H9 (cell line): ENCODE measurements at regions not wholly inside any gene's neighbourhood (a gene's known extent, or its start where the extent isn't known, plus 50 kb on each side); places are given as distances from the start of the nearest gene placed in this dataset.

ENCODE experiments used
- DNase-seq: peaks from one replicate; pipeline ENCODE4 v3.0.0-alpha.2; 2017
- H2AFZ ChIP-seq: one replicate; pipeline ENCODE4 v1.6.1; 2013; ENCODE audit warnings: mild to moderate bottlenecking, low read length, control low read depth, moderate library complexity
- H2AK5ac ChIP-seq: 2 replicates; pipeline ENCODE4 v1.6.1; 2013; ENCODE audit warnings: low read length, control low read depth, mixed read lengths; ENCODE audit not compliant: insufficient read length
- H2BK120ac ChIP-seq: one replicate; pipeline ENCODE4 v1.6.1; 2013; ENCODE audit warnings: low read depth, mild to moderate bottlenecking, low read length, control low read depth, inconsistent platforms; ENCODE audit not compliant: poor library complexity, severe bottlenecking
- H2BK12ac ChIP-seq: 2 replicates; pipeline ENCODE4 v1.6.1; 2013; ENCODE audit warnings: low read length, control low read depth, mixed read lengths, low read depth; ENCODE audit not compliant: insufficient read length
- H2BK15ac ChIP-seq: 2 replicates; pipeline ENCODE4 v1.6.1; 2013; ENCODE audit warnings: low read depth, low read length, control low read depth
- H2BK20ac ChIP-seq: one replicate; pipeline ENCODE4 v1.6.1; 2013; ENCODE audit warnings: low read depth, mild to moderate bottlenecking, low read length, control low read depth, inconsistent platforms; ENCODE audit not compliant: poor library complexity, severe bottlenecking
- H2BK5ac ChIP-seq: 2 replicates; pipeline ENCODE4 v1.6.1; 2013; ENCODE audit warnings: low read length, control low read depth, mixed read lengths; ENCODE audit not compliant: insufficient read length
- H3K14ac ChIP-seq: 2 replicates; pipeline ENCODE4 v1.6.1; 2013; ENCODE audit warnings: low read length, control low read depth; ENCODE audit not compliant: insufficient read depth
- H3K18ac ChIP-seq: 2 replicates; pipeline ENCODE4 v1.6.1; 2013; ENCODE audit warnings: low read depth, mild to moderate bottlenecking, mixed read lengths, low read length, control low read depth; ENCODE audit not compliant: insufficient read length
- H3K23ac ChIP-seq: 2 replicates; pipeline ENCODE4 v1.6.1; 2013; ENCODE audit warnings: low read length, control low read depth, mixed read lengths, low read depth; ENCODE audit not compliant: insufficient read length
- H3K23me2 ChIP-seq: 2 replicates; pipeline ENCODE4 v1.6.1; 2013; ENCODE audit warnings: low read depth, mild to moderate bottlenecking, mixed read lengths, low read length, control low read depth; ENCODE audit not compliant: insufficient read length, poor library complexity, severe bottlenecking
- H3K27ac ChIP-seq: 2 replicates; pipeline ENCODE4 v1.5.1; 2013; ENCODE audit warnings: low read length, control low read depth, mixed read lengths, low read depth; ENCODE audit not compliant: insufficient read length
- H3K27me3 ChIP-seq: 2 replicates; pipeline ENCODE4 v1.6.1; 2013; ENCODE audit warnings: low read length, control low read depth, inconsistent platforms; ENCODE audit not compliant: insufficient read depth
- H3K4ac ChIP-seq: 2 replicates; pipeline ENCODE4 v1.6.1; 2013; ENCODE audit warnings: low read depth, mild to moderate bottlenecking, control low read depth, inconsistent platforms, low read length, moderate library complexity
- H3K4me1 ChIP-seq: 2 replicates; pipeline ENCODE4 v1.6.1; 2013; ENCODE audit warnings: low read length, control low read depth, inconsistent platforms; ENCODE audit not compliant: insufficient read depth
- H3K4me2 ChIP-seq: 2 replicates; pipeline ENCODE4 v1.6.1; 2013; ENCODE audit warnings: low read length, control low read depth, mixed read lengths; ENCODE audit not compliant: insufficient read length, insufficient read depth
- H3K56ac ChIP-seq: 2 replicates; pipeline ENCODE4 v1.6.1; 2013; ENCODE audit warnings: low read depth, mild to moderate bottlenecking, mixed read lengths, low read length, control low read depth; ENCODE audit not compliant: insufficient read length
- H3K79me1 ChIP-seq: 2 replicates; pipeline ENCODE4 v1.6.1; 2013; ENCODE audit warnings: low read depth, mild to moderate bottlenecking, moderate library complexity, low read length, control low read depth, inconsistent platforms; ENCODE audit not compliant: insufficient read depth, poor library complexity, severe bottlenecking
- H3K79me2 ChIP-seq: 2 replicates; pipeline ENCODE4 v1.6.1; 2013; ENCODE audit warnings: low read length, control low read depth, inconsistent platforms; ENCODE audit not compliant: insufficient read depth
- H3K9ac ChIP-seq: 2 replicates; pipeline ENCODE4 v1.6.1; 2013; ENCODE audit warnings: low read length, control low read depth, mixed read lengths; ENCODE audit not compliant: insufficient read length; ENCODE audit errors: extremely low read depth
- H3K9me3 ChIP-seq: one replicate; pipeline ENCODE4 v1.6.1; 2013; ENCODE audit warnings: low read depth, low read length, inconsistent platforms; ENCODE audit not compliant: control insufficient read depth
- H3T11ph ChIP-seq: one replicate; pipeline ENCODE4 v1.6.1; 2013; ENCODE audit warnings: mild to moderate bottlenecking, low read length, control low read depth, inconsistent platforms
- H4K20me1 ChIP-seq: one replicate; pipeline ENCODE4 v1.6.1; 2013; ENCODE audit not compliant: control insufficient read depth, insufficient read length, insufficient read depth
- H4K5ac ChIP-seq: 2 replicates; pipeline ENCODE4 v1.6.1; 2013; ENCODE audit warnings: low read depth, mild to moderate bottlenecking, mixed read lengths, low read length, control low read depth; ENCODE audit not compliant: insufficient read length
- H4K8ac ChIP-seq: replicated peaks from 2 replicates; pipeline ENCODE4 v1.6.1; 2013; ENCODE audit warnings: low read length, control low read depth, mixed read lengths, low read depth; ENCODE audit not compliant: insufficient read length
- H4K91ac ChIP-seq: 2 replicates; pipeline ENCODE4 v1.6.1; 2013; ENCODE audit warnings: low read depth, mild to moderate bottlenecking, moderate library complexity, mixed read lengths, low read length, control low read depth; ENCODE audit not compliant: insufficient read length
- H3K27ac Mint-ChIP-seq, 3 experiments: 2 replicates in 2 of 3; 3 replicates in 1 of 3; pipeline ENCODE4 v1.8.0; 2020 to 2021; ENCODE audit warnings: mixed read lengths in 3 of 3, mild to moderate bottlenecking in 1 of 3, moderate library complexity in 1 of 3
- H3K27me3 Mint-ChIP-seq: 2 replicates; pipeline ENCODE4 v1.8.0; 2021; ENCODE audit warnings: low read depth, mild to moderate bottlenecking, moderate library complexity, mixed read lengths
- H3K36me3 Mint-ChIP-seq, 3 experiments: 2 replicates in 2 of 3; 3 replicates in 1 of 3; pipeline ENCODE4 v1.8.0; 2020 to 2021; ENCODE audit warnings: low read depth in 3 of 3, mixed read lengths in 3 of 3; ENCODE audit not compliant: insufficient read depth in 1 of 3
- H3K4me1 Mint-ChIP-seq, 2 experiments: 2 replicates each; pipeline ENCODE4 v1.8.0; 2020; ENCODE audit warnings: mixed read lengths in 2 of 2
- H3K4me3 Mint-ChIP-seq, 2 experiments: 2 replicates in 1 of 2; 3 replicates in 1 of 2; pipeline ENCODE4 v1.8.0; 2020 to 2021; ENCODE audit warnings: mild to moderate bottlenecking in 2 of 2, mixed read lengths in 2 of 2, moderate library complexity in 1 of 2
- H3K9me3 Mint-ChIP-seq, 2 experiments: 2 replicates in 1 of 2; 3 replicates in 1 of 2; pipeline ENCODE4 v1.8.0; 2020; ENCODE audit warnings: mild to moderate bottlenecking in 2 of 2, mixed read lengths in 2 of 2, moderate library complexity in 1 of 2
- CTCF ChIP-seq: fragments of 200-600 bp; sonication (generic); conservative IDR thresholded peaks from 3 replicates; pipeline ENCODE4 v1.8.0; 2021; ENCODE audit warnings: antibody characterized with exemption, mild to moderate bottlenecking
- WGBS: extraction: QIAGEN DNeasy Blood & Tissue Kit; methylation state at CpG from one replicate; pipeline ENCODE4 v1.1.7; 2013; ENCODE audit warnings: missing lambda C conversion rate, low lambda C conversion rate, mixed read lengths; ENCODE audit not compliant: insufficient read length; ENCODE audit errors: extremely low coverage; 5-methylcytosine and 5-hydroxymethylcytosine counted together

GRCh38 chr3:16738451-16738850 is 133.2 kb upstream of the DAZL start:
- Histone ChIP-seq H2AK5ac (no peak overlapping the region), H3K79me2 (no peaks in the 10 kb centered on the region), H2BK120ac (no peak overlapping the region), H4K20me1 (no peaks in the 10 kb centered on the region), H3K23me2 (no peaks in the 10 kb centered on the region), H3K4me2 (no peak overlapping the region), H3K56ac (no peak overlapping the region), H3K23ac (no peak overlapping the region), H2BK20ac (no peak overlapping the region), H3K14ac (no peak overlapping the region), H3K18ac (no peak overlapping the region), H3K4me1 (no peaks in the 10 kb centered on the region), H3K27me3 (no peaks in the 10 kb centered on the region), H3K4ac (no peak overlapping the region), H3T11ph (no peak overlapping the region), H3K9ac (no peak overlapping the region), H3K79me1 (no peaks in the 10 kb centered on the region), H4K8ac (no peak overlapping the region), H2AFZ (no peak overlapping the region), H4K91ac (no peak overlapping the region), H2BK12ac (no peak overlapping the region), H4K5ac (no peak overlapping the region), H3K9me3 (no peaks in the 10 kb centered on the region), H2BK5ac (no peak overlapping the region), H3K27ac (no peak overlapping the region), H2BK15ac (no peak overlapping the region)
- H3K9me3 Mint-ChIP-seq: peaks cover 40 to 43% of the 10 kb centered on the region in 2 experiments
- H3K36me3 Mint-ChIP-seq: peaks cover 9 to 50% (median 27%) of the 10 kb centered on the region in 3 experiments; a peak in 6 of 7 replicates
- TF ChIP-seq CTCF: no peak
- no peak overlapping the region for H3K4me3 Mint-ChIP-seq
- no peaks in the 10 kb centered on the region; a peak in 2 of 4 replicates for H3K4me1 Mint-ChIP-seq
- H3K27me3 Mint-ChIP-seq: 0 out of 2 replicates have a peak, but pooled peaks cover 1% of the 10 kb centered on the region
- no peak for DNase-seq
- WGBS: no CpG with 5 or more reads among the region's 1 CpG
- no peak overlapping the region for H3K27ac Mint-ChIP-seq
